Muscle of arm (tissue), 1 donor: ENCODE measurements at regions not wholly inside any gene's neighbourhood (a gene's known extent, or its start where the extent isn't known, plus 50 kb on each side); places are given as distances from the start of the nearest gene placed in this dataset.
"Not testable (repeated sequence)": the region's sequence is repeated elsewhere in the genome, so short reads cannot be mapped to it uniquely, and the experiment has no call there.

Source experiments
- DNase-seq: peaks from one replicate; pipeline ENCODE4 v3.0.0-alpha.2; 2013

DNA sequence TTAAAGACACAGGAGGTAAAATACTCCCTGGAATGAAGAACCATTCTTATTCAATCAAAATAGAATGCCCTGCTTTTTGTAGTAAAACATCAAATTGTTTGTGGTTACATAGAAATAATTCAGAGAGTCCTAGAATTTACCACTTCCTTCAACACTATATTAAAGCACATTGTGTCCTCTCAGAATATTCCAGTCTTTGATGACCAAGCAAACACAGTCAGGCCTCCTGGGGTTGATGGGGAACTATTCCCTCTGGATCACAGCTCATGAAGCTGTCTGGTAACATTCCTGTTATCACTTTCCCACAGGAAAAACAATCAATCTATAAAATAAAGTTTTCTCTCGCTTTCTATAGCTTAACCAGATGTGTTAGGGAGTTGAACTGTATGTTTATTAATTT is 389.3 kb downstream of the KCNA4 start:
- DNase-seq: no peak

- no peak for DNase-seq
Measured at GRCh38 chr11:29623144-29623722, 393.6 kb downstream of the KCNA4 start.

DNA sequence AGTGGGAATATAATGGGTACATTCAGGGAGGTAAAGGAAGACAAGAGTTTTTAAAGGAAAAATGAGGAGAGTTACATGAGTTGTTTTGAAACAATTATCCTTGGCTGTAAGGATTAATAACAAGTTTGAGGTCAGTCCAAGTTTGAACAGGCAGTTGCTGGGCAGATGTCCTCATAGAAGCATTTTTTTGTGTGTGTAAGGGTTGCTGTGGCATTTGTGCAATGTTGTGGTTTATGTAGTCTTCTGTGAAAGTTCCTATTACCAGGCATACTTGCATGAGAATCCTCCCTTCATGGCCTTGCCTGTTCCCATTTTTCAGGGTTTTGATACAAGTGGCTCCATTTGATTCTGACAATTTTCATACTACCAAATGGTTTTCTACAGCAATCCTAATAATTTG is 400.2 kb downstream of the KCNA4 start:
- no peak for DNase-seq

- DNase-seq: no peak
Measured at GRCh38 chr11:29612423-29612822, 404.4 kb downstream of the KCNA4 start.

DNA sequence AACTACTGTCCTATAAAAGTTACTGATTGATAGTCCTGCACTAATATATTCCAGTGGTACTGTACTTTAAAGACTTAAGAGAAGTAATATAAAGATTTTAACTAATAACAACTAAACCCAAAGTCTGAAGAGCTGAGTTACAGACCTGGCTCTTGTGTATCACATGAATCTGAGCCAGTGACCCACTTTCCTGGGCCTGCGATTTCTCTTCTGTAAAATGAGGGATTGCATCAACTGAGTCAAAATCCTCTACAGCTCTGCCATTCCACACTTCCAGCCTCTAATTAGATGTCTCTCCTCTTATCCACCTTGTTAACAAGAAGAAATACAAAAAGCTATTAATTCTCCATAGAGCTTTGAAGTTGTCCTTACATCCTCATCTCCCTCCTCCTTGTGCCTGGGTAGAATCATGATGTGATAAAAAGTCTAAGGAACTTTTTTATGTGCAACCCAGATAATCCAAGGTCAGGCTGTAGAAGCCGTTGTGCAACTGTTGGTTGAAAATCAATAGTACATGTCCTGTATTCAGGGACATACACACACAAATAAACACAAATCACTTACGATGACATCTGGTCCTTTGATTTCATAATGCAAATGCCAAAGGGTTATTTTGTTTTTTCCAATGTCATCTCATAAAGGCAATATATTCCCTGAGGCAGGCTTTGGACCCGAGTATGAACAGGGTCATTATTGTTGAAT is 410.3 kb downstream of the KCNA4 start:
- no peak for DNase-seq

- not testable (repeated sequence) for DNase-seq
Measured at GRCh38 chr11:29600151-29600575, 416.7 kb downstream of the KCNA4 start.

DNA sequence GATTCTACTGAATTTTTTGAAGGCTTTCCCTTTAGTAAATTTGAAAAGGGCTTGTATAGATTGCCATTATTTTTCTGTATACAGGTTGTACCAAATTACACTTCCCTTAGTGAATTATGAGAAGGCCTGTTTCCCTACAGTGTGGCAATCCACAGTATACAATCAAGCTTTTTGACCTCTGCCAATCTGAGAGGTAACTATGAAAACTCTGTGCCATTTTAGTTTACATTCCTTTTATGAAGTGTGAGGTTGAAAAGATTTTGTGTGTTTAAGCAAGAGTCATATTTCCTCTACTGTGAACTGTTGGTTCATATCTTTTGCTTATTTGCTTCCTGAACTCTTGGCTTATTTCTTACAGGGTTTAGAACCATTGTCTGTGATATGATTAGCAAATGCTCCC is 432.5 kb downstream of the KCNA4 start:
- DNase-seq: no peak

DNA sequence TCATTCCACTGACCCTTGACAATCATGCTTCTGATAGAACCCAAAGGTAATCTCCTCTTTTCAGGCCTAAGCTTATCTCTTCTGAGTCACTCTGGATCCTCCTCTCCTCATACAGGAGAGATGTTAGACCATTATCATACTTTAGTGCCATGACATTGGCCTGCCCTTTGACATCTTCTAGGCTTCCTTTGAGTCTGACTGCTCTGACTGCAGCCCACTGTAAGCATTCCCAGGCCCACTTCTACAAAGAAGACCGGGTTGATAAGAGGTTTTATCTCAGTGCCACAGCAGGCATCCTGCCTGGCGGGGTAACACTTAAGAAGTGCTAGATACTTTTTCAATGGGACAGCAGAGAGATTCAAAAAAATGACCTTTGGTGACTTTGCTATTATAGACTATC is 438.0 kb downstream of the KCNA4 start:
- no peak for DNase-seq

- DNase-seq: no peak
Measured at GRCh38 chr11:29564486-29564885, 452.3 kb downstream of the KCNA4 start.

- no peak for DNase-seq
Measured at GRCh38 chr11:29562183-29562582, 454.6 kb downstream of the KCNA4 start.

- no peak for DNase-seq
Measured at GRCh38 chr11:29553990-29554389, 462.8 kb downstream of the KCNA4 start.

DNA sequence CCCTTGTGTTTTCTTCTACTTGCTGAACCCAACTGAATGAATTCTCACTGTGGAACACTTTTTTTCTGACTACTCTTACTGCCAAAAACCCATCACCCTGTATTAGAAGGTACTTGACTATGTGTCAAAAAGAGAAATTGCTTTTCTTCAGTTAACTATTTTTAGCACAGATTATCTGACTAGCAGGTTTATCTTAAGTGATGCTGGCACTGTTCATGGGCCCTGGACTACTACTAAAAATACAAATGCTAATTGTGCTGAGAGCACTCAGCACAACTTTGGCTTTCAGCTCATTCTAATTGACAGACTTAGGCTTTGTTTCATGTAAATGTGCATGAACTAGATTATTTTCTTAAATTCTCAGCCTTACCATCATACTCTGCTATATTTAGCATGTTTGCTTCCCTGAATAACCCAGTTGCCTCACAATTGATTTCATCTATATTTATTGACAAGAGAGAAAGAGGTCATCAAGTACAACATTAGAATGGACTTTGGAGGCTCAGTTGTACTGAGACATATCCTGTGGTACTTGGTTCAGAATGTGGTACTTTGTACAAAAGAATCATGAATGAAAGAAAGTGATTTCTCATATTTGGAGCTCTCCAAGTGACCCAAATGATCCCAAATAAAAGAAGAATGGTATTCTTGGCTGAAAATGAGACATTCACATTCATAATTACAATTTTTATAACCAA is 478.3 kb downstream of the KCNA4 start:
- DNase-seq: no peak

GRCh38 chr11:29534836-29535235 is 482.0 kb downstream of the KCNA4 start:
- DNase-seq: no peak

- DNase-seq: no peak
Measured at GRCh38 chr11:29530961-29531360, 485.9 kb downstream of the KCNA4 start.

- no peak for DNase-seq
Measured at GRCh38 chr11:29527391-29527936, 489.4 kb downstream of the KCNA4 start.

- no peak for DNase-seq
Measured at GRCh38 chr11:29518389-29519174, 498.2 kb downstream of the KCNA4 start.

DNA sequence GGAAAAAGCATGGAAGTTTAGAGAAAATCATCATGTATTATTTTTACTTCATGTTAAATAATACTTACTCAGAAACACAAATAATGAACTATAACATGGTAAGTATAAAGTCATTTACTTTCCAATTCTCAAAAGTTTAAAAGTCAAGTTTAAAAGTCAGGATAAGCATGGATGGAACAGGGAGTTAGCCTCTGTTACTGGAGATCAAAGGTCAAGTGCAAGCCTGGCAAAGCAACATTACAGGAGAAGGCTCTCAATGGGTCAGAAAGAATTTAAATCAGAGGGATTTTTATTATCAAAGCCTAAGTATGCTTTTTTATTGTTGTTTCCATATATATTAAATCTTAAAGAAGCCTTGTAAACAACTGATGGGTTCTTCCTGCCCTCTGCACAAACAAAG is 505.4 kb downstream of the KCNA4 start:
- DNase-seq: no peak

GRCh38 chr11:29507376-29507775 is 509.5 kb downstream of the KCNA4 start:
- no peak for DNase-seq

DNA sequence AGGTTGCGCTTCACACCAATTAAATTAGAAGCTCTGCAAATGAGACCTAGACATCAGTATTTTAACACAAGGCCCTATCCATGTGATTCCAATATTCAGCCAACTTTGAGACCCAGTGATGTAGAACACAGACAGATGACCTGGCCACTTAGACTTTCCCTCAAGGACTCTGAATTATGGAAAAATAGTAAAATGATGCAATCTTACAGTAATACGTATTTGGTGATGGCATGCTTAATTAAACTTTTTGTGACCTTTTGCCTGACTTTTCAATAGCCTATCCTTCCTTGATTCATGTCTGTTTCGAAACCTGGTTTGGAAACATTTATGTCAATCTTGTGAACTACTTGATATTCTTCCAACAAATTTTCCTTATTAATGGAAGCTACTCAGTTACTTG is 521.2 kb downstream of the KCNA4 start:
- DNase-seq: no peak

- DNase-seq: no peak
Measured at GRCh38 chr11:29490938-29491337, 525.9 kb downstream of the KCNA4 start.

DNA sequence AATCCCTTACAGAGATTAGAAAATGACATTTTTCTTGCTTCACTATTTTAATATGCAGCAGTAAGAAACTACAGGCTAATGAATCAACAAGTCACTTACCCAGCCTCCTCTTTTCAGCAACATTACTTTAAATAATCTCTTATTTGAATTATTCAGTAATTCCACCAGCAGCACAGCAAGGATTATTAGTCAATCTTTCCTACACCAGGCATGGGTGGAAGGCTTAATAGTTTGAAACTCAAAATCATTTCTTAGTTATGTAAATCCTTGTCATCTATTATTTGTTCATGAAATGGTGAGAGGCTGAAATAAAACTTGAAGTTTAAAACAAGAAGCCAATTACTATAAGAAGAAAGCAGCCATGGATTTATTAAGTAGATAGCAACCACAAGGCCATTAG is 530.5 kb downstream of the KCNA4 start:
- no peak for DNase-seq

GRCh38 chr11:29485641-29486040 is 531.2 kb downstream of the KCNA4 start:
- DNase-seq: no peak
